ENCODE measurements at regions not wholly inside any gene's neighbourhood (a gene's known extent, or its start where the extent isn't known, plus 50 kb on each side); places are given as distances from the start of the nearest gene placed in this dataset.
"Not testable (repeated sequence)": the region's sequence is repeated elsewhere in the genome, so short reads cannot be mapped to it uniquely, and the experiment has no call there.

DNA sequence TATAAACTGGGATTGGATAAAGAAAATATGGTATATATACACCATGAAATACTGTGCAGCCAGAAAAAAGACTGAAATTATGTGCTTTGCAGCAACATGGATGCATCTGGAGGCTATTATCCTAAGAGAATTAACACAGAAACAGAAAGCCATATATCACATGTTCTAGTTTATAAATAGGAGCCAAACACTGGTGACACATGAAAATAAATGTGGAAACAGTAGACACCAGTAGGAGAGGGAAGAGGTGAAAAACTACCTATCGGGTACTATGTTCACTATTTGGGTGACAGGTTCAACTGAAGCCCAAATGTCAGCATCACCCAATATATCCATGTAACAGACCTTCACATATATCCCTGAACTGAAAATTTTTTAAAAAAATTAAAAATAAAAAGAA, 725.1 kb downstream of the C4orf33 start:
- Mint-ChIP-seq H3K9me3 (no peaks in the 10 kb centered on the region), H3K27me3 (no peaks in the 10 kb centered on the region), H3K4me1 (no peaks in the 10 kb centered on the region), H3K4me3 (no peak overlapping the region), H3K27ac (no peak overlapping the region), H3K36me3 (no peaks in the 10 kb centered on the region)
- no peak for DNase-seq

DNA sequence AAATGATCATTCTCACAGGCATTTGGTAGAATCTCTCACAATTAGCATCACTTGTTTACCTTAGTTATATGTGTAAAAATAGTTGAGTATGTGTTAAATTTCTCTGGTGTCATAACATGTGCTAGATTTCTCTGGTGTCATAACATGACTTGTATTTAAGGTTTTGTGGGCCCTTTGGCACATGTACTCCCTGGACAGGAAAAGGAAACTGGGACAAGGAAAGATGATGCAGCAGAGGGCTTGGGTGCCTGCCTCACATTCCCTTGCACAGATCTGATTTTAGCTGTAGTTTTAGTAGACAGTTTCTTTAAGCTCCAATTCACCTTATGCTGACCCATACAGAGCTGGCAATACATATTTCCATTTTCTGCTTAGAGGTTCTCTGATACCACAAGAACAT, 726.0 kb downstream of the C4orf33 start:
- no peaks in the 10 kb centered on the region for H3K4me1 Mint-ChIP-seq
- H3K36me3 Mint-ChIP-seq, result no peaks in the 10 kb centered on the region
- H3K27ac Mint-ChIP-seq, result no peak overlapping the region
- H3K27me3 Mint-ChIP-seq, result no peaks in the 10 kb centered on the region
- no peak for DNase-seq
- H3K4me3 Mint-ChIP-seq, result no peak overlapping the region
- H3K9me3 Mint-ChIP-seq, result no peaks in the 10 kb centered on the region

DNA sequence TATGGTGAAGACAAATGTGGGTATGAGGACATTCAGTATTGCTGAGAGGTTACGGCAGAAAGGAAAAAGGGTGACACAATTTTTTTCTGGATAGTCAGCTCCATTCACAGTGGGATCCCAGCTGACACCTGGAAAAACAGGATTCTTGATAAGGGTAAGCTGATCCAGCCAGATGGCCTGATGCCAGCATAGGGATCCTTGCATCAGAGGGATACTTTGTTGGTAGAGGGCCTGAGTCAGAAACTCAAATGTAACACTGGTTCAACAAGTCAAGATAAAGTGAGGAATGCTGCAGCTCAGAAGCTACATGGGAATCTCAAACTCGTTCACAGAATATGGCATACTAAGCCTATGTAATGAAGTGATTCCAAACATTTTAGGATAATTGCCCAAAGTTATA, 726.7 kb downstream of the C4orf33 start:
- no peaks in the 10 kb centered on the region for H3K36me3 Mint-ChIP-seq
- DNase-seq, result no peak
- H3K27ac Mint-ChIP-seq, result no peak overlapping the region
- H3K27me3 Mint-ChIP-seq, result no peaks in the 10 kb centered on the region
- H3K4me1 Mint-ChIP-seq, result no peaks in the 10 kb centered on the region
- no peak overlapping the region for H3K4me3 Mint-ChIP-seq
- no peaks in the 10 kb centered on the region for H3K9me3 Mint-ChIP-seq

DNA sequence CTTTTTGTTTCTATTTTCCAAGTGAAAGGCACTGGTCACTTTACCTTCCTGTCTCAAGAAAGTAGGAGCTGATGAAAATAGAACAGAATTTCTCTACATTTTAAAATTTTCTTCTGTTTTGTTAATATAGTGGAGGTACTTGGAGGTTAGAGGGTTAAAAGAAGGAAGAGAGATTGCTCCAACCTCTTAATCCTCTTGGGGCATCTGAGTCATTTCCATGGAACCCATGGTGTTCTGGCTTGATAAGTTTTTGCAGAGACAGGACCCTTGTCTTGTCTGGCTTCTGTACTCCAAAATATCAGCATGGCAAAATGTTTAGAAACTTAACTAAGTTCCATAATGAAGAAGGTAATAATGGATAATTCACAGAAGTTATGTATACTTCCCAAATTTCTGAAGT, 727.2 kb downstream of the C4orf33 start:
- Mint-ChIP-seq H3K4me1 (no peaks in the 10 kb centered on the region), H3K36me3 (no peaks in the 10 kb centered on the region), H3K27me3 (no peaks in the 10 kb centered on the region), H3K27ac (no peak overlapping the region), H3K9me3 (no peaks in the 10 kb centered on the region), H3K4me3 (no peak overlapping the region)
- DNase-seq, result no peak

DNA sequence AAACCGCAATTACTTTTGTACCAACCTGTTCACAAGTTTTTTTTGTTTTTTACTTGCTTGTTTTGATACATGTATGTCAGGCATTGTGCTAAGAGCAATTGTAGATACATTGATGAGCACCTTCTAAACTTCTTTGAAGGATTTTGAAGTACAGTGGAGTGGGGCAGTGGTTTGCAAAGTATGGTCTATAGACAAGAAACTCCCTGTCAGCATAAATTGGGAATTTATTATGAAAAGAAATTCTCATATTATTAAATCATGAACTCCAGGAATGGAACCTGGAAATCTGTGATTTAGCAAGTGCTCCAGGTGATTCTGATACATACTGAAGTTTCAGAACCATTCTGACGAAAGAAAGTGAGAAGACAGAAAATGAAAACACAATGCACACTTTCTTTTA, 733.4 kb downstream of the C4orf33 start:
- Mint-ChIP-seq H3K4me1 (no peaks in the 10 kb centered on the region), H3K36me3 (no peaks in the 10 kb centered on the region), H3K27me3 (no peaks in the 10 kb centered on the region), H3K4me3 (no peak overlapping the region), H3K9me3 (no peaks in the 10 kb centered on the region), H3K27ac (no peak overlapping the region)
- DNase-seq, result no peak

DNA sequence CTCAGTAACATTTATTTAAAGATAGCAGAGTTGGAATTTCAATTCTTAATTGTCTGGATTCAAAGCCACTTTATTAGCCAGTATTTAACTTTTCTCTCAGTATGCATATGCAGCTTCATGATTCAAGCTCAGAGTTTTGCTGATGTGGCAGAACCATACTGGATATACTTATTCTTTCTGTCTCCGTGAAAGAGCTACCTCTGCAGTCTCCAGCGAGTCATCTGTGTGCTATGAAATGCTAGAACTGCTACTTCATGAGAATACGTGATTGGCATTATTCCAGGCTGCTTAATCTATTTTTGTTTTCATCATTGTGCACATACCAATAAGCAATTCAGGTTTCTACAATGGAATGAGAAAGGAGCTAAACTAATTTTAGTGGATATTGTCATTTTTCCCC, 743.7 kb downstream of the C4orf33 start:
- no peaks in the 10 kb centered on the region for H3K27me3 Mint-ChIP-seq
- no peak overlapping the region for H3K27ac Mint-ChIP-seq

DNA sequence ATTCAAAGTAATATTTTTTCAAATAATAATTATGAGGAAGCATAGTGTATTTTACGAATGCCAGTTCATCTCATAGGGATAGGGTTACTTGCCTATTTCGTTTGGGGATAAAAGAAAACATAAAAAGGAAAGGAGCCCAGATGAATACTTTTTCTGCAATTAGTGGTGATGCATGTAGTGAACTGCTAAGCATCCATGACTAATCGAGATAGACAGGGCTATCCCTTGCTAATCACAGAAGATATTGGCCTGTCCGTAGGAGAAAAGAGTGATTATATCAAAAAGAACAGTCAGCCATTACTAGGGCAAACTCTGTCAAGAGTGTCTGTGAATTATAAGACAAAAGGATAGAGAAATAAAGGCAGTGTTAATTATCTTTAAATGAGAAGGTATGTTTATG, 746.1 kb downstream of the C4orf33 start:
- peaks cover 5% of the 10 kb centered on the region for H3K9me3 Mint-ChIP-seq
- no peak for DNase-seq
- H3K4me1 Mint-ChIP-seq, result no peaks in the 10 kb centered on the region
- H3K4me3 Mint-ChIP-seq, result no peak overlapping the region
- no peak overlapping the region for H3K27ac Mint-ChIP-seq
- H3K27me3 Mint-ChIP-seq, result no peaks in the 10 kb centered on the region
- H3K36me3 Mint-ChIP-seq, result no peaks in the 10 kb centered on the region

More for the DNA sequence above, 743.7 kb downstream of the C4orf33 start:
- DNase-seq, result no peak
- H3K36me3 Mint-ChIP-seq, result no peaks in the 10 kb centered on the region
- H3K4me3 Mint-ChIP-seq, result no peak overlapping the region
- H3K4me1 Mint-ChIP-seq, result no peaks in the 10 kb centered on the region
- peaks cover 5% of the 10 kb centered on the region for H3K9me3 Mint-ChIP-seq

DNA sequence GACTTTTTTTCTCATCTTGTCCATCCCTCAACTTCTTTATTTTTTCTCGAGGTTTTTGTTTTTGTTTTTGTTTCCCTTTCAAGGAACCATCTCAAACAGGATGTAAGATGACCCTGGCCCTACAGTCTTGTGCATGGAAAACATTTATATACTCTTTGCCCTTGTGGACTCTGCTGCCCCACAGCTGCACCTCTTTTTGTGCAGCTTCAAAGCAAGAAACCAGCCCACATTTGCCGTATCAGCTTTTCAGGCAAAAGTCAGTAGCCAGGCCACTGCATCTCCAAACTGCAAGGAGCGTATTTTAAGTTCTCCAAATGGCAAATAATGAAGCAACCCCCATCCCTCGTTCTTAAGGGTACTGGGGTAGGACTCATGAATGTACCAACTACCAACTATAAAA, 756.5 kb downstream of the C4orf33 start:
- Mint-ChIP-seq H3K27me3 (no peaks in the 10 kb centered on the region), H3K36me3 (no peaks in the 10 kb centered on the region)

DNA sequence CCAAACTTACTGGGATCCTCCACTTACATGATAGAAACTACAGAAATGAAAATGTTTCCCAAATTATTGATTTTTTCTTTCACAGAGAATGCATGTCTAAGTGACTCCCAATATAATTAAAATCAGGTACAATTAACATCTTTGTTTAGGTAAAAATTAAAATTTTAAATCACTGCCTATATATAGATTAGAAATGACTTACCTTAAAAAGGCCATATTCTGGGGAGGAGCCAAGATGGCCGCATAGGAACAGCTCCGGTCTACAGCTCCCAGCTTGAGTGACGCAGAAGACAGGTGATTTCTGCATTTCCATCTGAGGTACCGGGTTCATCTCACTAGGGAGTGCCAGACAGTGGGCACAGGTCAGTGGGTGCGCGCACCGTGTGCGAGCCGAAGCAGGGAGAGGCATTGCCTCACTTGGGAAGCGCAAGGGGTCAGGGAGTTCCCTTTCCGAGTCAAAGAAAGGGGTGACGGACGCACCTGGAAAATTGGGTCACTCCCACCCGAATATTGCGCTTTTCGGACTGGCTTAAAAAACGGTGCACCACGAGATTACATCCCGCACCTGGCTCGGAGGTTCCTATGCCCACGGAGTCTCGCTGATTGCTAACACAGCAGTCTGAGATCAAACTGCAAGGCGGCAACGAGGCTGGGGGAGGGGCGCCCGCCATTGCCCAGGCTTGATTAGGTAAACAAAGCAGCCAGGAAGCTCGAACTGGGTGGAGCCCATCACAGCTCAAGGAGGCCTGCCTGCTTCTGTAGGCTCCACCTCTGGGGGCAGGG, 757.9 kb downstream of the C4orf33 start:
- not testable (repeated sequence) for H3K36me3 Mint-ChIP-seq, H3K4me1 Mint-ChIP-seq, H3K9me3 Mint-ChIP-seq, H3K27ac Mint-ChIP-seq, H3K4me3 Mint-ChIP-seq, H3K27me3 Mint-ChIP-seq, DNase-seq

More for the DNA sequence above, 756.5 kb downstream of the C4orf33 start:
- Mint-ChIP-seq H3K4me3 (no peak overlapping the region), H3K9me3 (peaks cover 3% of the 10 kb centered on the region), H3K27ac (no peak overlapping the region), H3K4me1 (no peaks in the 10 kb centered on the region)
- DNase-seq, result no peak

DNA sequence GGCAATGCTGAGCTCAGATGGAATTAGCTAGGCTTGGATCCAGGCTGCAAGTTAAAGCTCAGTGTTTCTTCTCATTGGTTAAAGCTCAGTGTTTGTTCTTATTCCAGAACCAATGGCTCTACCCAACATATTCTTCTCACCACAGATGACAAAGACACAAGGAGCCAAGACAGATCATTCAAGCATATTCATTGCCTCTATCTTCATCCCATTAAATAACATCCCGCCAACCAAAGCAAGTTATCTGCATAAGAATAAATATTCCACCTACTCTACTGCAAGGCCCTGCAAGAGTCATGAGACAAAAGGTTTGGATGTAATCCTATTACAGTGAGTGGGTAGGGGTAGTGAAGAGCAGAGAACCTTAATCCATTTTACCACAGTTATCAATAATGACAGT, 766.5 kb downstream of the C4orf33 start:
- no peaks in the 10 kb centered on the region for H3K9me3 Mint-ChIP-seq
- DNase-seq, result no peak
- H3K4me1 Mint-ChIP-seq, result no peaks in the 10 kb centered on the region
- no peaks in the 10 kb centered on the region for H3K27me3 Mint-ChIP-seq
- no peak overlapping the region for H3K4me3 Mint-ChIP-seq
- no peak overlapping the region for H3K27ac Mint-ChIP-seq
- no peaks in the 10 kb centered on the region for H3K36me3 Mint-ChIP-seq

DNA sequence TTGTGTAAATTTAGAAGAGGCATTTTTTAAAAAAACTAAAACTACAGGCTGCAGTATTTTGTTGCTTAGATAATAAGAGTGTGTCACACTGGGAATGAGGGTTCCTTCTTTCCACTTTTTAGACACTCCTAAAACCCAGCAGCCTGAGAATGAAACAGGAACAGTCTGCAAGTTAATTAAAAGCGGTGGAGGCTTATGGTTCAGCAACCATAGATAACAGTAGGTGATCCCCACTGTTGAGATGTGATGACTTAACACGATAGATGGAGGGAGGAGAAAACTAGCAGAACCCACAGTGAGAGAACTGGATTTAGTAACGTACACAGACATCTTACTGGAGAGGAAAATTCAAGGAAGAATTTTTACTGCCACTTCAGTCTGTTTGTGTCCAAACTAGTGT, 767.3 kb downstream of the C4orf33 start:
- no peak overlapping the region for H3K4me3 Mint-ChIP-seq
- H3K4me1 Mint-ChIP-seq, result no peaks in the 10 kb centered on the region
- H3K36me3 Mint-ChIP-seq, result no peaks in the 10 kb centered on the region
- H3K27ac Mint-ChIP-seq, result no peak overlapping the region
- no peaks in the 10 kb centered on the region for H3K27me3 Mint-ChIP-seq
- no peaks in the 10 kb centered on the region for H3K9me3 Mint-ChIP-seq
- no peak for DNase-seq

DNA sequence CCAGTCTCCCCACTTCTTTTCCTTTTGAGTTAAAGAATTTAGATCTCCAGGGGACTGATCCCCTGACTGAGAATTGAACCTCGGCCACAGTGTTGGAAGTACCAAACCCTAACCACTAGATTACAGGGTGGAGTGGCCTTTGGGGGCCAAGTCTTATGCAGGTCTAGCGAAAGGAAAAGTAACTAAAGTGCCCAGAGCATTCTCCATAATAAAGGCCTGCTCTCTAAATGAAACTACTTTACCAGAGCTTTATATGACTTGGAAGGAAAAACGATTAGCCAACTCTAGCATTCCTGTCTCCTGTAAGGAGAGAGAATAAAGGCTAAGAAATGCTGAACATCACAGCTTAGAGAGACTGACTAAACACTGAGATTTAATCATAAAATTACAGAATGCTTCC, 788.0 kb downstream of the C4orf33 start:
- Mint-ChIP-seq H3K4me3 (no peak overlapping the region), H3K27ac (no peak overlapping the region), H3K9me3 (peaks cover 6% of the 10 kb centered on the region), H3K27me3 (no peaks in the 10 kb centered on the region), H3K36me3 (no peaks in the 10 kb centered on the region), H3K4me1 (no peaks in the 10 kb centered on the region)
- no peak for DNase-seq

DNA sequence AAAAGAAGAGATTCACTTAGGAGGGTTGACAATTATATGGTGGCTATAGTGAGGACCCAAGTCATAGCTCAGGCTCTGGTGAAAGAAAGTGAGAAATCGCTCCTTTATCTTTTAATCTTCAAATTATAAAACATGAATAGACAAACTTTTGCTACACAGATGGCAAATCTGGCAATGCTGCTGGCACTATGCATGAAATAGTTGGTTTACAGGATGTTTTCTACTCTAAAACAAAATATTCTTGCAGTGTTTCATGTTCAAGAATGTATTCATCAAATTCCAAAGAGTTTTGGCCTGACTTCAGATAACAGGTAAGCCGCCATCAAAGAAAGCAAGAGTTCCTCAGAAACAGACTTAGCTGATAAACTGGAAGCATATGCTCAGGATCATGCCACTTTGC, 801.2 kb downstream of the C4orf33 start:
- DNase-seq, result no peak
- Mint-ChIP-seq H3K4me3 (no peak overlapping the region), H3K27me3 (no peaks in the 10 kb centered on the region), H3K9me3 (peaks cover 3% of the 10 kb centered on the region), H3K36me3 (no peaks in the 10 kb centered on the region), H3K27ac (no peak overlapping the region), H3K4me1 (no peaks in the 10 kb centered on the region)

DNA sequence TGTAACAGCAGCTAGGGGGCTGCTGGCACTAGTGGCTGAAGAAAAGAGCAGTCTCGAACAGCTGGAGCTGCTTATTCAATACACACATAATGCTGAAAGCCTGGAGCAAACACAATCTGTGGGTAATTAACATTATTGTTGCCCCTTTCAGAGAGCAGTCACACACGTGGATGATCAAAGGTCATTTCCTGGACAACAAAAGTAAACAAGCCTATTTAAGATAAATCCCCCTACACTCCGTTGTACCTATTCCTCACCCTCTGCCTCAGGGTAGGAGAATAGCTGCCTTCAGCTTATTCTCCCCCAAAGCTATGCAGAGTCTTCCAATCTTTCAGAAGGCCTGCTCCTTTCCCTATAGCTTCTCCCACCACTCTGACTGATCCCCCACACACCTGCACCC, 803.9 kb downstream of the C4orf33 start:
- no peaks in the 10 kb centered on the region for H3K36me3 Mint-ChIP-seq
- no peaks in the 10 kb centered on the region for H3K27me3 Mint-ChIP-seq

DNA sequence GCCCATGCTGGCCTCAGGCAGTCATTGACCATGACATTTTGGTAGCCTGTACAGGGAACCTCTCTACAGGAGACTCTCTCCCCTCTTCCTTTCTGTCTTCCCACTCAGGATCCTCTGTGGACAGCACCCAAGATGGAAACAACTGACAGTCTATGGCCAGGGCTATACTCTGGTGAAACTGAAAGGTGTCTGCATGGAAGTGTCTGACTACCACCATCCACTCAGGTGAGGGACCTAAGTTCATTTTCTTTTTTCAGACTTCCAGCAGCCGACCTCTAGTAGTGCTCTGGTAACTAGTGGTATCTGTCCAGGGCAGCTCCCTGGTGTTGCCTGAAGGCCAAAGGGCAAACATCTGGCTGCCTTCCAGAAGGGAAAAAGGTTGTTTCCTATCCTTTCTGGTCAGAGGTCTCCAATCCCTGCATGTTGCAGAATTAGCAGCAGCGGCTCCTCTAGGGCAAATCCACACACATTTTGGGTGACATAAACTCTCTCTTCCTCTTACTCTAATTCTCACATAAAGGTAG, 804.5 kb downstream of the C4orf33 start:
- Mint-ChIP-seq H3K9me3 (peaks cover 3% of the 10 kb centered on the region), H3K27ac (no peak overlapping the region), H3K4me3 (no peak overlapping the region), H3K36me3 (no peaks in the 10 kb centered on the region), H3K27me3 (no peaks in the 10 kb centered on the region), H3K4me1 (no peaks in the 10 kb centered on the region)
- DNase-seq, result no peak

More for the DNA sequence above, 803.9 kb downstream of the C4orf33 start:
- DNase-seq, result no peak
- Mint-ChIP-seq H3K27ac (no peak overlapping the region), H3K4me1 (no peaks in the 10 kb centered on the region), H3K4me3 (no peak overlapping the region), H3K9me3 (peaks cover 3% of the 10 kb centered on the region)

DNA sequence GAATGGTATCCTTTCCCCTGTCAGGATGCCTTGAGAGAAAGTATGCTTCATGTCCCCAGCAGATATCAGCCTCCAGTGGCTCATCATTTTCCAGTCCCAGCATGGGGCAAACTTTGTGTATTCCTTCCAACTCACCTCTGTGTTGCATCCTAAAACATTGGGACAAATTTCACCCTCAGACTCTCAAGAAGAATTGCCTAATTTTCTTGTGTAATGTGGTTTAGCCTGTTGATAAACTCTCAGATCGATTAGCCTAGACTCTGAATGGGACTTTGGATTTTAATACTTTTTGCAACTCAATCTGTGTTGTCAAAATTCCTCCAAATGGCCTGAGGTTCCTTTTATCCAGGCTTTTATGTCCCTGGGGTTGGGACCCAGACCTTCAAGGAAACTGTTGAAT, 805.3 kb downstream of the C4orf33 start:
- Mint-ChIP-seq H3K27ac (no peak overlapping the region), H3K36me3 (no peaks in the 10 kb centered on the region), H3K9me3 (peaks cover 3% of the 10 kb centered on the region), H3K4me1 (no peaks in the 10 kb centered on the region), H3K4me3 (no peak overlapping the region), H3K27me3 (no peaks in the 10 kb centered on the region)
- DNase-seq, result no peak
